ENCODE measurements at regions not wholly inside any gene's neighbourhood (a gene's known extent, or its start where the extent isn't known, plus 50 kb on each side); places are given as distances from the start of the nearest gene placed in this dataset.

GRCh38 chr2:83933749-83934148 lies 525.3 kb downstream of the SUCLG1 start:
- H3K27me3 ChIP-seq (ENCODE audit: control insufficient read depth in 1 of 2, insufficient read depth in 2 of 2, low read length in 2 of 2) = no peaks in the 10 kb centered on the region
- no peaks in the 10 kb centered on the region for H3K36me3 ChIP-seq (ENCODE audit: control insufficient read depth in 1 of 2, insufficient read depth in 2 of 2, low read length in 2 of 2)
- H3K27ac ChIP-seq (ENCODE audit: low read depth, low read length) = no peak overlapping the region
- no peak overlapping the region for H3K4me3 ChIP-seq (ENCODE audit: low read depth in 1 of 2, low read length in 2 of 2)
- no peak overlapping the region for H3K9ac ChIP-seq (ENCODE audit: low read depth in 1 of 2, low read length in 2 of 2)
- no peaks in the 10 kb centered on the region for H3K4me1 ChIP-seq (ENCODE audit: control insufficient read depth in 1 of 2, insufficient read depth in 2 of 2, low read length in 2 of 2)
- H3K9me3 ChIP-seq (ENCODE audit: control insufficient read depth in 1 of 2, low read length in 2 of 2) = no peaks in the 10 kb centered on the region

GRCh38 chr2:83923531-83923930 lies 535.5 kb downstream of the SUCLG1 start:
- H3K9me3 ChIP-seq (ENCODE audit: control insufficient read depth in 1 of 2, low read length in 2 of 2) = no peaks in the 10 kb centered on the region
- no peak overlapping the region for H3K9ac ChIP-seq (ENCODE audit: low read depth in 1 of 2, low read length in 2 of 2)
- no peak overlapping the region for H3K27ac ChIP-seq (ENCODE audit: low read depth, low read length)
- no peaks in the 10 kb centered on the region for H3K36me3 ChIP-seq (ENCODE audit: control insufficient read depth in 1 of 2, insufficient read depth in 2 of 2, low read length in 2 of 2)
- no peaks in the 10 kb centered on the region for H3K27me3 ChIP-seq (ENCODE audit: control insufficient read depth in 1 of 2, insufficient read depth in 2 of 2, low read length in 2 of 2)
- H3K4me3 ChIP-seq (ENCODE audit: low read depth in 1 of 2, low read length in 2 of 2) = no peak overlapping the region
- H3K4me1 ChIP-seq (ENCODE audit: control insufficient read depth in 1 of 2, insufficient read depth in 2 of 2, low read length in 2 of 2) = no peaks in the 10 kb centered on the region

GRCh38 chr2:83916559-83916958 lies 542.5 kb downstream of the SUCLG1 start:
- Histone ChIP-seq H3K9me3 (ENCODE audit: control insufficient read depth in 1 of 2, low read length in 2 of 2) (no peaks in the 10 kb centered on the region), H3K9ac (ENCODE audit: low read depth in 1 of 2, low read length in 2 of 2) (no peak overlapping the region), H3K36me3 (ENCODE audit: control insufficient read depth in 1 of 2, insufficient read depth in 2 of 2, low read length in 2 of 2) (no peaks in the 10 kb centered on the region), H3K4me3 (ENCODE audit: low read depth in 1 of 2, low read length in 2 of 2) (no peak overlapping the region), H3K27me3 (ENCODE audit: control insufficient read depth in 1 of 2, insufficient read depth in 2 of 2, low read length in 2 of 2) (no peaks in the 10 kb centered on the region), H3K27ac (ENCODE audit: low read depth, low read length) (no peak overlapping the region), H3K4me1 (ENCODE audit: control insufficient read depth in 1 of 2, insufficient read depth in 2 of 2, low read length in 2 of 2) (no peaks in the 10 kb centered on the region)

- H3K36me3 ChIP-seq (ENCODE audit: control insufficient read depth in 1 of 2, insufficient read depth in 2 of 2, low read length in 2 of 2) = no peaks in the 10 kb centered on the region
- H3K4me3 ChIP-seq (ENCODE audit: low read depth in 1 of 2, low read length in 2 of 2) = no peak overlapping the region
- H3K27me3 ChIP-seq (ENCODE audit: control insufficient read depth in 1 of 2, insufficient read depth in 2 of 2, low read length in 2 of 2) = no peaks in the 10 kb centered on the region
- no peak overlapping the region for H3K9ac ChIP-seq (ENCODE audit: low read depth in 1 of 2, low read length in 2 of 2)
- no peaks in the 10 kb centered on the region for H3K4me1 ChIP-seq (ENCODE audit: control insufficient read depth in 1 of 2, insufficient read depth in 2 of 2, low read length in 2 of 2)
- H3K27ac ChIP-seq (ENCODE audit: low read depth, low read length) = no peak overlapping the region
- no peaks in the 10 kb centered on the region for H3K9me3 ChIP-seq (ENCODE audit: control insufficient read depth in 1 of 2, low read length in 2 of 2)
Measured at GRCh38 chr2:83915381-83915780, 543.7 kb downstream of the SUCLG1 start.

- H3K4me1 ChIP-seq (ENCODE audit: control insufficient read depth in 1 of 2, insufficient read depth in 2 of 2, low read length in 2 of 2) = no peaks in the 10 kb centered on the region
- H3K27ac ChIP-seq (ENCODE audit: low read depth, low read length) = no peak overlapping the region
- H3K27me3 ChIP-seq (ENCODE audit: control insufficient read depth in 1 of 2, insufficient read depth in 2 of 2, low read length in 2 of 2) = no peaks in the 10 kb centered on the region
- H3K9me3 ChIP-seq (ENCODE audit: control insufficient read depth in 1 of 2, low read length in 2 of 2) = no peaks in the 10 kb centered on the region
- H3K9ac ChIP-seq (ENCODE audit: low read depth in 1 of 2, low read length in 2 of 2) = no peak overlapping the region
- no peaks in the 10 kb centered on the region for H3K36me3 ChIP-seq (ENCODE audit: control insufficient read depth in 1 of 2, insufficient read depth in 2 of 2, low read length in 2 of 2)
- no peak overlapping the region for H3K4me3 ChIP-seq (ENCODE audit: low read depth in 1 of 2, low read length in 2 of 2)
Measured at GRCh38 chr2:83908750-83909149, 550.3 kb downstream of the SUCLG1 start.

GRCh38 chr2:83901317-83901716 lies 557.8 kb downstream of the SUCLG1 start:
- Histone ChIP-seq H3K9me3 (ENCODE audit: control insufficient read depth in 1 of 2, low read length in 2 of 2) (no peaks in the 10 kb centered on the region), H3K36me3 (ENCODE audit: control insufficient read depth in 1 of 2, insufficient read depth in 2 of 2, low read length in 2 of 2) (no peaks in the 10 kb centered on the region), H3K4me3 (ENCODE audit: low read depth in 1 of 2, low read length in 2 of 2) (no peak overlapping the region), H3K4me1 (ENCODE audit: control insufficient read depth in 1 of 2, insufficient read depth in 2 of 2, low read length in 2 of 2) (no peaks in the 10 kb centered on the region), H3K9ac (ENCODE audit: low read depth in 1 of 2, low read length in 2 of 2) (no peak overlapping the region), H3K27me3 (ENCODE audit: control insufficient read depth in 1 of 2, insufficient read depth in 2 of 2, low read length in 2 of 2) (no peaks in the 10 kb centered on the region), H3K27ac (ENCODE audit: low read depth, low read length) (no peak overlapping the region)

GRCh38 chr2:83900862-83901261 lies 558.2 kb downstream of the SUCLG1 start:
- Histone ChIP-seq H3K4me1 (ENCODE audit: control insufficient read depth in 1 of 2, insufficient read depth in 2 of 2, low read length in 2 of 2) (no peaks in the 10 kb centered on the region), H3K36me3 (ENCODE audit: control insufficient read depth in 1 of 2, insufficient read depth in 2 of 2, low read length in 2 of 2) (no peaks in the 10 kb centered on the region), H3K9ac (ENCODE audit: low read depth in 1 of 2, low read length in 2 of 2) (no peak overlapping the region), H3K9me3 (ENCODE audit: control insufficient read depth in 1 of 2, low read length in 2 of 2) (no peaks in the 10 kb centered on the region), H3K27ac (ENCODE audit: low read depth, low read length) (no peak overlapping the region), H3K4me3 (ENCODE audit: low read depth in 1 of 2, low read length in 2 of 2) (no peak overlapping the region), H3K27me3 (ENCODE audit: control insufficient read depth in 1 of 2, insufficient read depth in 2 of 2, low read length in 2 of 2) (no peaks in the 10 kb centered on the region)

GRCh38 chr2:83899271-83899670 lies 559.8 kb downstream of the SUCLG1 start:
- no peak overlapping the region for H3K9ac ChIP-seq (ENCODE audit: low read depth in 1 of 2, low read length in 2 of 2)
- H3K27ac ChIP-seq (ENCODE audit: low read depth, low read length) = no peak overlapping the region
- H3K27me3 ChIP-seq (ENCODE audit: control insufficient read depth in 1 of 2, insufficient read depth in 2 of 2, low read length in 2 of 2) = no peaks in the 10 kb centered on the region
- no peaks in the 10 kb centered on the region for H3K4me1 ChIP-seq (ENCODE audit: control insufficient read depth in 1 of 2, insufficient read depth in 2 of 2, low read length in 2 of 2)
- no peaks in the 10 kb centered on the region for H3K9me3 ChIP-seq (ENCODE audit: control insufficient read depth in 1 of 2, low read length in 2 of 2)
- no peaks in the 10 kb centered on the region for H3K36me3 ChIP-seq (ENCODE audit: control insufficient read depth in 1 of 2, insufficient read depth in 2 of 2, low read length in 2 of 2)
- H3K4me3 ChIP-seq (ENCODE audit: low read depth in 1 of 2, low read length in 2 of 2) = no peak overlapping the region

- Histone ChIP-seq H3K27ac (ENCODE audit: low read depth, low read length) (no peak overlapping the region), H3K36me3 (ENCODE audit: control insufficient read depth in 1 of 2, insufficient read depth in 2 of 2, low read length in 2 of 2) (no peaks in the 10 kb centered on the region), H3K27me3 (ENCODE audit: control insufficient read depth in 1 of 2, insufficient read depth in 2 of 2, low read length in 2 of 2) (no peaks in the 10 kb centered on the region), H3K9ac (ENCODE audit: low read depth in 1 of 2, low read length in 2 of 2) (no peak overlapping the region), H3K9me3 (ENCODE audit: control insufficient read depth in 1 of 2, low read length in 2 of 2) (no peaks in the 10 kb centered on the region), H3K4me3 (ENCODE audit: low read depth in 1 of 2, low read length in 2 of 2) (no peak overlapping the region), H3K4me1 (ENCODE audit: control insufficient read depth in 1 of 2, insufficient read depth in 2 of 2, low read length in 2 of 2) (no peaks in the 10 kb centered on the region)
Measured at GRCh38 chr2:83894976-83895375, 564.1 kb downstream of the SUCLG1 start.

GRCh38 chr2:83887757-83888156 lies 571.3 kb downstream of the SUCLG1 start:
- H3K27me3 ChIP-seq (ENCODE audit: control insufficient read depth in 1 of 2, insufficient read depth in 2 of 2, low read length in 2 of 2) = no peaks in the 10 kb centered on the region
- H3K4me1 ChIP-seq (ENCODE audit: control insufficient read depth in 1 of 2, insufficient read depth in 2 of 2, low read length in 2 of 2) = no peaks in the 10 kb centered on the region
- no peaks in the 10 kb centered on the region for H3K9me3 ChIP-seq (ENCODE audit: control insufficient read depth in 1 of 2, low read length in 2 of 2)
- H3K4me3 ChIP-seq (ENCODE audit: low read depth in 1 of 2, low read length in 2 of 2) = no peak overlapping the region
- no peaks in the 10 kb centered on the region for H3K36me3 ChIP-seq (ENCODE audit: control insufficient read depth in 1 of 2, insufficient read depth in 2 of 2, low read length in 2 of 2)
- no peak overlapping the region for H3K27ac ChIP-seq (ENCODE audit: low read depth, low read length)
- no peak overlapping the region for H3K9ac ChIP-seq (ENCODE audit: low read depth in 1 of 2, low read length in 2 of 2)

- Histone ChIP-seq H3K9ac (ENCODE audit: low read depth in 1 of 2, low read length in 2 of 2) (no peak overlapping the region), H3K4me1 (ENCODE audit: control insufficient read depth in 1 of 2, insufficient read depth in 2 of 2, low read length in 2 of 2) (no peaks in the 10 kb centered on the region), H3K4me3 (ENCODE audit: low read depth in 1 of 2, low read length in 2 of 2) (no peak overlapping the region), H3K27ac (ENCODE audit: low read depth, low read length) (no peak overlapping the region), H3K9me3 (ENCODE audit: control insufficient read depth in 1 of 2, low read length in 2 of 2) (peaks cover 2 to 5% of the 10 kb centered on the region in 2 donors), H3K27me3 (ENCODE audit: control insufficient read depth in 1 of 2, insufficient read depth in 2 of 2, low read length in 2 of 2) (no peaks in the 10 kb centered on the region), H3K36me3 (ENCODE audit: control insufficient read depth in 1 of 2, insufficient read depth in 2 of 2, low read length in 2 of 2) (no peaks in the 10 kb centered on the region)
Measured at GRCh38 chr2:83879127-83879526, 580.0 kb downstream of the SUCLG1 start.

Data from duodenal mucosa (tissue), 2 donors.